Activated naive CD4-positive, alpha-beta T cell treated with anti-CD3 and anti-CD28 coated beads, Interleukin-2, amount 50 U/mL, for 72 hours (primary cell): ENCODE measurements at regions not wholly inside any gene's neighbourhood (a gene's known extent, or its start where the extent isn't known, plus 50 kb on each side); places are given as distances from the start of the nearest gene placed in this dataset.

Experiments
- ATAC-seq, 2 donors: fragments of 150-1000 bp; cut with Tn5 transposase; 2 replicates each; pipeline ENCODE4 v1.10.0; 2021; ENCODE audit warnings: mild to moderate bottlenecking in 2 of 2, moderate library complexity in 2 of 2
- DNase-seq, 2 donors: peaks; one replicate each; pipeline ENCODE4 v3.0.0; 2021 to 2022; ENCODE audit warnings: low spot score in 2 of 2
- H3K27ac Mint-ChIP-seq, 2 donors: one replicate each; pipeline ENCODE4 v1.8.0; 2022; ENCODE audit warnings: mild to moderate bottlenecking in 2 of 2, mixed read lengths in 2 of 2
- H3K36me3 Mint-ChIP-seq, 2 donors: one replicate each; pipeline ENCODE4 v1.8.0; 2022; ENCODE audit warnings: mixed read lengths in 2 of 2
- H3K9me3 Mint-ChIP-seq, 2 donors: one replicate each; pipeline ENCODE4 v1.8.0; 2022; ENCODE audit warnings: mixed read lengths in 2 of 2

GRCh38 chr6:103255132-103255531, 1604.6 kb downstream of the HACE1 start:
- Mint-ChIP-seq H3K36me3 (no peaks in the 10 kb centered on the region), H3K9me3 (peaks cover 3 to 6% of the 10 kb centered on the region in 2 donors), H3K27ac (no peak overlapping the region)
- ATAC-seq (no peak), DNase-seq (no peak)

- DNase-seq (no peak), ATAC-seq (no peak)
- no peaks in the 10 kb centered on the region for H3K36me3 Mint-ChIP-seq
- peaks cover 7 to 12% of the 10 kb centered on the region in 2 donors for H3K9me3 Mint-ChIP-seq
- H3K27ac Mint-ChIP-seq, result no peak overlapping the region
These were observed 1622.8 kb downstream of the HACE1 start for GRCh38 chr6:103236923-103237322.

- ATAC-seq, result no peak
- Mint-ChIP-seq H3K9me3 (peaks cover 8 to 9% of the 10 kb centered on the region in 2 donors), H3K36me3 (peaks cover 0 to 5% of the 10 kb centered on the region in 2 donors), H3K27ac (no peak overlapping the region)
- DNase-seq, result no peak
These were observed 1628.5 kb downstream of the HACE1 start for GRCh38 chr6:103231181-103231580.

GRCh38 chr6:103215847-103216246, 1643.9 kb downstream of the HACE1 start:
- Mint-ChIP-seq H3K27ac (no peak overlapping the region), H3K9me3 (peaks cover 0 to 4% of the 10 kb centered on the region in 2 donors), H3K36me3 (no peaks in the 10 kb centered on the region)
- DNase-seq, result no peak
- no peak for ATAC-seq

- ATAC-seq (no peak), DNase-seq (no peak)
- peaks cover 0 to 4% of the 10 kb centered on the region in 2 donors for H3K9me3 Mint-ChIP-seq
- no peak overlapping the region for H3K27ac Mint-ChIP-seq
- no peaks in the 10 kb centered on the region for H3K36me3 Mint-ChIP-seq
These were observed 1649.0 kb downstream of the HACE1 start for GRCh38 chr6:103210686-103211085.

- no peaks in the 10 kb centered on the region for H3K36me3 Mint-ChIP-seq
- no peak for ATAC-seq
These were observed 1661.3 kb downstream of the HACE1 start for GRCh38 chr6:103198386-103198785.

GRCh38 chr6:103193413-103193812, 1666.3 kb downstream of the HACE1 start:
- DNase-seq (no peak), ATAC-seq (no peak)
- H3K9me3 Mint-ChIP-seq, result peaks cover 5 to 8% of the 10 kb centered on the region in 2 donors

More at GRCh38 chr6:103198386-103198785, 1661.3 kb downstream of the HACE1 start:
- no peak for DNase-seq
- no peak overlapping the region for H3K27ac Mint-ChIP-seq
- peaks cover 6 to 9% of the 10 kb centered on the region in 2 donors for H3K9me3 Mint-ChIP-seq

GRCh38 chr6:103191391-103192093, 1668.2 kb downstream of the HACE1 start:
- ATAC-seq, result no peak

More at GRCh38 chr6:103193413-103193812, 1666.3 kb downstream of the HACE1 start:
- no peaks in the 10 kb centered on the region for H3K36me3 Mint-ChIP-seq
- no peak overlapping the region for H3K27ac Mint-ChIP-seq

GRCh38 chr6:103184776-103185175, 1674.9 kb downstream of the HACE1 start:
- Mint-ChIP-seq H3K36me3 (no peaks in the 10 kb centered on the region), H3K27ac (no peak overlapping the region), H3K9me3 (no peaks in the 10 kb centered on the region)
- no peak for ATAC-seq
- DNase-seq, result no peak

More at GRCh38 chr6:103191391-103192093, 1668.2 kb downstream of the HACE1 start:
- no peak for DNase-seq
- Mint-ChIP-seq H3K36me3 (no peaks in the 10 kb centered on the region), H3K9me3 (peaks cover 5 to 8% of the 10 kb centered on the region in 2 donors), H3K27ac (no peak overlapping the region)

GRCh38 chr6:103183831-103184411, 1675.8 kb downstream of the HACE1 start:
- no peak overlapping the region for H3K27ac Mint-ChIP-seq
- no peaks in the 10 kb centered on the region for H3K36me3 Mint-ChIP-seq
- DNase-seq (no peak), ATAC-seq (no peak)
- H3K9me3 Mint-ChIP-seq, result no peaks in the 10 kb centered on the region

- Mint-ChIP-seq H3K9me3 (peaks cover 8 to 14% of the 10 kb centered on the region in 2 donors), H3K36me3 (no peaks in the 10 kb centered on the region), H3K27ac (no peak overlapping the region)
- ATAC-seq, result no peak
- no peak for DNase-seq
These were observed 1681.5 kb downstream of the HACE1 start for GRCh38 chr6:103178193-103178592.

GRCh38 chr6:103177791-103178190, 1681.9 kb downstream of the HACE1 start:
- no peak overlapping the region for H3K27ac Mint-ChIP-seq
- peaks cover 8 to 14% of the 10 kb centered on the region in 2 donors for H3K9me3 Mint-ChIP-seq
- H3K36me3 Mint-ChIP-seq, result no peaks in the 10 kb centered on the region
- no peak for DNase-seq
- ATAC-seq, result no peak

- Mint-ChIP-seq H3K36me3 (no peaks in the 10 kb centered on the region), H3K27ac (no peak overlapping the region), H3K9me3 (peaks cover 8 to 14% of the 10 kb centered on the region in 2 donors)
- DNase-seq (no peak), ATAC-seq (no peak)
These were observed 1684.7 kb downstream of the HACE1 start for GRCh38 chr6:103175056-103175455.

GRCh38 chr6:103167345-103168071, 1692.2 kb downstream of the HACE1 start:
- no peak overlapping the region for H3K27ac Mint-ChIP-seq
- H3K36me3 Mint-ChIP-seq, result no peaks in the 10 kb centered on the region
- ATAC-seq (no peak), DNase-seq (no peak)
- H3K9me3 Mint-ChIP-seq, result peaks cover 0 to 6% of the 10 kb centered on the region in 2 donors

GRCh38 chr6:103154779-103155572, 1704.7 kb downstream of the HACE1 start:
- Mint-ChIP-seq H3K9me3 (peaks cover 0 to 3% of the 10 kb centered on the region in 2 donors), H3K27ac (no peak overlapping the region), H3K36me3 (no peaks in the 10 kb centered on the region)
- DNase-seq (no peak), ATAC-seq (no peak)

GRCh38 chr6:103153016-103153415, 1706.7 kb downstream of the HACE1 start:
- ATAC-seq (no peak), DNase-seq (no peak)
- H3K9me3 Mint-ChIP-seq, result peaks cover 0 to 3% of the 10 kb centered on the region in 2 donors
- H3K36me3 Mint-ChIP-seq, result no peaks in the 10 kb centered on the region
- no peak overlapping the region for H3K27ac Mint-ChIP-seq

- no peaks in the 10 kb centered on the region for H3K36me3 Mint-ChIP-seq
- DNase-seq, result no peak
- H3K27ac Mint-ChIP-seq, result no peak overlapping the region
- H3K9me3 Mint-ChIP-seq, result no peaks in the 10 kb centered on the region
- no peak for ATAC-seq
These were observed 1716.8 kb downstream of the HACE1 start for GRCh38 chr6:103142902-103143301.
